ENCODE measurements at regions not wholly inside any gene's neighbourhood (a gene's known extent, or its start where the extent isn't known, plus 50 kb on each side); places are given as distances from the start of the nearest gene placed in this dataset.

- DNase-seq (ENCODE audit: low spot score), result no peak
Measured at GRCh38 chr9:81122749-81123148, 566.6 kb downstream of the TLE1 start.

DNA sequence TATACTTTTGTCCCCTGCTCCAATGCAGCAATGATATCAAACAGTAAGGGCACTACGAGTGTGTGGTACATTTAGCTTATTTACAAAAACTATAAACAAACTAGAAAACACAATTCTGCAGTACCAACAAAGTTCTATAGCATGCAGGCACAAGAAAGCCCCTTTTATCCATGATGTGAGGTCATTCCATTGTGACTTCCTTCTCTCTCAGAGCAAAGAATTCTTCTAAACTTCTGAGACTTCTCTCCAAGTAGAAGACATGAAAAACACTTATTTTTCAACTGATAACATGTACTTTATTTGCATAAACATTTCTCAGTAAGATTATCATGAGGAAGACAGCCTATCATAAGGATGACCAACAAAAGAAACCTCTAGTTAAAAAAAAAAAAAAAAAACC lies 569.8 kb downstream of the TLE1 start:
- DNase-seq (ENCODE audit: low spot score), result no peak

DNA sequence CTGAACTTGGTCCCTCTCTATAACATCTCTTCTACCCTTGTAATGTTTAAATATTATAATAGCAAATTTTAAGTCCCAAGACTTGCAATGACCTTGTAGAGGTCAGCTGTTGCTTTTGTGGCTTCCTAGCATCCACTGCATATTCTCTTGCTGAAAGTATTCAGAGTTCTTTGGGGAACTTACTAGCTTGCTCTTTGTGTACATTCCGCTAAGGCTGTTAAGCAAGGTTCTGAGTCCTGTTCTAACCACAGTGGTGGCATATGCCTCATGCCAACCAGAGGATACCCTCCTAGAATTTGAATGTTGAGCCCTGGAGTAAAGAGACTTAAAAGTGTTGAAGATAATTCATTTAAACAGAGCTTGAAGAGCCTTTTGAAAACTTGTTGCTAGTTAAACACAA lies 570.9 kb downstream of the TLE1 start:
- no peak for DNase-seq (ENCODE audit: low spot score)

DNA sequence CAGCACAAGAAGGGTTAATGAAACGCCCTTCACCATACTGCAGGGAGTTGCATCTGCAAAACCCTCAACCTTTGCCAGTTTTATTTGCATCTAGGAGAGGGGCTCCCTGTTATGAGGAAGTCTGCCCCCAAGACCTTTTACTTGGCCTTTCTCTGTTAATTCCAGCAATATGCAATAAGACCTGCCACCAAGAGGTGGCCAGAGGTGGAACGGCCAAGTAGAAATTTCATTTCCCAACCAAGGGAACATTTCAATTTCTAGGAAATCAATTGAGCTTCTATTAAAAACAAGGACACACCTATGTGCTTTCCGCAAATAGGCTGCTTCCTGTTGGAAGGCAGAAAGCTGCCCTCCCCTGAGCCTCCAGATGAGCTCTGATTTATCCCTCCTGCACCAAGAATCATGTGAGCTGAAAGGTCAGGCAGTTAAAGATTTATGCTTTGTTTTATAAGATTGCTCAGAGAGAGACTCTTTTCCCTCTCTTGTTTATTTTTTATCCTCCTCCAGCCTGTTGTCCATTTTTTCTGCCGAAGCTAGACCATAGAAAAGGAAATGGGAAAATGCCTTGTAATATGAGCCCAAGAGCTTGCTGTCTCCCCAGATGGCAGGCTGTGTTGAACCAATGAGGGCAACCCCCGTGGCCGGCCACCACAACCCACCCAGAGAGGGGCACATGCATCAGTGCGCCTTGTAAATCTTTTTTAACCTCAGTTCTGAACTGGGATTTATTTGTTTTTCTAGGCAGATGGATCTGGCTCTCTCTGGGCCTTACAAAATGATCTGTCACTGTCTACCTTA lies 572.8 kb downstream of the TLE1 start:
- DNase-seq (ENCODE audit: low spot score), result no peak

DNA sequence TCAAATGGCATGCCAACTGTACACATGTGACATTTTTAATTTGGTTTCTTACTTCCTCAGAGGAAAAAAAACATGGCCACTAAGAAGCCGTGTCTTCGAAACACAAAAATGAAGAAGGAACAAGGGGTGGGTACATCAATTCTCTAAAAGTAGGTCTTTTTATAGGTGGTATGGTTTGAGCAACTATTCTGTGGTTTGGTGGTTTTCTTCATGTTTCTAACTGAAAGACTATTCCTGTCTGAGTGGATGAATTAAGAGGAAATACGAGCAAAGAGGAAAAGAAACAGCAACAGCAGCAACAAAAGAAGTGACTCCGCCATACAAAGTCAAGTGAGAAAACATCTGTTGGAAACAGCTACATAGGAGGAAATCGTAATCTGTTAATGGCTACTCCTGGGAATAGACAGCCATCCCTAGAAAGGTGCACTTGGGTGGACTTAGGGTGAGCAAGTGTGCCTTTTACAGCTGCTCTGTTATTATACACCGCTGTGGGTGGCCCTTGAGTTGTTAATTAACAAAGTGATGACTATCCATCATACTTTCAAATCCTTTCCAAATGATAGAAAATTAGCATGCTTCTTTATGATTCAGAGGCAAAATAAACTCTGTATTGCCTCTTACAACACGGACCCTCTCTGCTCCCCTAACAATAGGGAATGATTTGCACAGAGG lies 575.8 kb downstream of the TLE1 start:
- DNase-seq (ENCODE audit: low spot score), result no peak

DNA sequence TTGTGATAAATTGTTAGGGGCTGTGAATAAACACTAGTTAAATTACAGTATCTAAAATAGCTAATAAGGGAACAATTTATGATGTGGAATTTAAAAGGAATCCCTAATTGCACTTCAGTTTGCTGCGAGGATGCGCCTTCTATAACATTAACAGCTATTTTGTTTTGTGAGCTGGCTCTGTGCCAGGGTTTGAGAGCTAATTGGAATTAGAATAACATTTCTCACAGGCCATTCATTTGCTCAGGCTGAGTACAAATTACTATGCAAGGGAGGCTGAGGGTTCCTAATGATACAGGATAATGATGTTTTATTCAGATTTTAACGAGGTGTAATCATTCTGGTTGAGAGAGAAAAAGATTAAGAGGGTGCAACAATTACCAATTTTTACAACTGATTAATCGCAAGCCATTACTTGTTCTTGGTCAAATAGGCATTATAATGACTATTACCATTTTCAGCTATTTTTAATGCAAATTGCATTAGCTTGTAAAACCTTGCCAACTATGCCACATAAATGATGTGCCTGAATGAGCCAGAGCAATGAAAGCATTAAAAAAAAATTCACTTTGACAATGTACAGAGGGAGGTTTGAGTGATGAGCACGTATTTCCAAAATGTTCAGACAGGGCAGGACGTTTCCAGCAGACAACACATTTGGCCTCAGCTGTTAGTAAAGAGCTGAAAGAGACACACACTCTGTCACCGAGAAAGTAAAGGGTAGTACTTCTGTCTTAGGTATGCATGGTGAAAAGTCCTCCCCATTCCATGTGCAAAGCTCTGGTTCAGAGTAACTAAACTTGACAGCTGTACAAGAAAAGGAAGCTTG lies 576.5 kb downstream of the TLE1 start:
- no peak for DNase-seq (ENCODE audit: low spot score)

DNA sequence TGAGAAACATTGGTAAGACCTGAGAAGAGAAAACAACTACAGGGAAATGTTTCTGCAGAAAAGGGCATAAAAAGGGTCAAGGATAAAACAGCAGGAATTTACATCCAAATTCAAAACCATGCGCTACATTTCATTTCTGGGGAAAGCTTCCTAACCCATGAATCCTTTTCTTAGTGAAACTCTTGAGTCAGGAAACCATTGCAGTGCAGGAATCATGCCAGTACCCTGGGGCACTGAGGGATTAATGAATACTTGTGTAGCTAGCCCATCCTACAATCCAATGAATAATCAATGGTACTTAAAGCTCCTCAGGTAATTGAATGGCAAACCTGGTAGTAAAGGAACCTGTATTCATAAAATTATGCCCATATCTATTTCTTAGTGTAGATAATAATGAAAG lies 580.5 kb downstream of the TLE1 start:
- DNase-seq (ENCODE audit: low spot score), result no peak

DNA sequence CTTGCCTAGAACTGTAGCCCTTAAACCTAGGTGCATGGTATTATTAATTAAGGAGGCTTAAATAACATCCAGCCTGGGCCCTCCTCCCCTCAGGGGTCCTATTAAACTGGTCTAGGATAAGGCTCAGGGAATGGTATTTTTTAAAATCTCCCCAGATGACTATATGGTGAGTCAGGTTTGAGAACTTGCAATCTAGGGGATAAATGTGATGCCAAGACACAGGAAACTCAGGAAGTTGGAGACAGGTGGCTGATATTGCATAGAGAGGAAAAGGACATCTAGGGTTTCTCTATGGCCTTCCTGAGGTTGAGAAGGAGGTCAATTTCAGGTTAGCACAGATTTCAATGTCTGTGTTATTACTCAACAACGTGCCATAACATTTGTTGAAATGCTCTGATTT lies 581.0 kb downstream of the TLE1 start:
- DNase-seq (ENCODE audit: low spot score), result no peak

DNA sequence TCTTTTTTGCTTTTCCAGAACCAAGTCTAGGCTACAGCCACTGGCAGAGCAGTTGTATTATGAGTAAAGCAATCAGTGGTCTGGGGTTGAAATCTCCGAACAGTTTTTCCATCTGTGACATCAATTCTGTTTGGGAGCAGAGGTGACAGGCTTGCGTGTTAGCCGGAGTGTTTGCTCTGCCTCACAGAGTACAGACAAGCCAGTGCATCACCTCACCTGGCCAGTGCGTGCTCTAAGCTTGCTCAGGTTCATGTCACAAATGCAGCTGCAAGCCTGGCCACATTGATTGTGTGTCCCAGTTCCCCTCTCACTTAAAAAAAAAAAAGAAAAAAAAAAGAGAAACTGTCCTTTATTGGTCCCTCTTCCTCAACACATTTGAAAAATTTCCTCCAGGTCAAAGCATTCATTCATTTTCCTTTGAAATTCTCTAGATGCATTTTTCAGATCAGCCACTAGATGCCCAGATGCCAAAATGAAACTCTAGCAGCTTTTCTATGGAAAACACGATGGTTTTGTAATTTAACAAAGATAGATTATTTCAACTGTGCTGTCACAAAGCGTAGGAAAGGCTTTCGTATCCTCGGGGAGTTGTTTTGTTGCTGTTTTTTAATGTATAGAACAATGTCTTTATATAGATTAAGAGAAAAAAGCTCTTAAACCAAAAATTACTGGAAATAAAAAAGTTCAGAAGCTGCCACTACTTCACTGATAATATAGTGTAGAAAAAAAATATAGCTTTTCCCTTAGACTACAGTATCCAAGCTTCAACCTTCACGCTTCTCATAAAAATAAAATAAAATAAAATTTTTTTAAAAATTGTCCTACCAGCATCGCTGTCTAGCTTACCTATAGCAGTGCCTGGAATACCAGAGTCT lies 585.5 kb downstream of the TLE1 start:
- no peak for DNase-seq (ENCODE audit: low spot score)

- DNase-seq (ENCODE audit: low spot score), result peak; percentile 74
Measured at GRCh38 chr9:81097131-81097847, 592.1 kb downstream of the TLE1 start.

- no peak for DNase-seq (ENCODE audit: low spot score)
Measured at GRCh38 chr9:81096625-81097024, 592.7 kb downstream of the TLE1 start.

DNA sequence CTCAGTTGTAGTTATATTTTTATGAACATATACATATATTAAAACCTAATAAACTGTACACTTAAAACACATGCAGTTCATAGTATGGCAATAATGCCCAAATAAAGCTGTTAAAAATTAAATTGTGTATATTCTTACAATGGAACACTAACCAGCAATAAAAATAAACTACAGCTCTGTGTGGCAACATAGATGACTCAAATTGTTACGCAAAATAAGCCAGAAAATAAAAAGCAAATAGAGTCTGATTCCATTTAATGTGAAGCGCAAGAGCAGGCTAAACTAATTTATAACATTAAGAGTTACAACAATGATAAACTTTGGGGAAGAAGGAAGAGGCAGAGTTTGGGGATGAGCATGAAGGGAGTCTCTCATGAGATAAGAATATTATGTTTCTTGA lies 597.3 kb downstream of the TLE1 start:
- no peak for DNase-seq (ENCODE audit: low spot score)

DNA sequence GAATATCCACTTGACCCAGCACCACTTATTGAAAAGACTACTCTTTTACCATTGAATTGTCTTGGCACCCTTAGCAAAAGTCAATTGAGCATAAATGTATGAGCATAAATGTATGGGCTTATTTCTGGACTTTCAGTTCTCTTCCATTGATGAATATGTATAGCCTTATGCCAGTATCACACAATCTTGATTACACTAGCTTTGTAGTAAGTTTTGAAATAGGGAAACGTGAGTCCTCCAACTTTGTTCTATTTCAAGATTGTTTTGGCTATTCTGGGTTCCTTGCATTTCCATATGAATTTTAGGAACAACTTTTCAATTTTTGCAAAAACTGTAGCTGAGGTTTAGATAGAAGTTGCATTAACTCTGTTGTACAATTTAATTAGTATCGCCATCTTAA lies 601.0 kb downstream of the TLE1 start:
- no peak for DNase-seq (ENCODE audit: low spot score)

DNA sequence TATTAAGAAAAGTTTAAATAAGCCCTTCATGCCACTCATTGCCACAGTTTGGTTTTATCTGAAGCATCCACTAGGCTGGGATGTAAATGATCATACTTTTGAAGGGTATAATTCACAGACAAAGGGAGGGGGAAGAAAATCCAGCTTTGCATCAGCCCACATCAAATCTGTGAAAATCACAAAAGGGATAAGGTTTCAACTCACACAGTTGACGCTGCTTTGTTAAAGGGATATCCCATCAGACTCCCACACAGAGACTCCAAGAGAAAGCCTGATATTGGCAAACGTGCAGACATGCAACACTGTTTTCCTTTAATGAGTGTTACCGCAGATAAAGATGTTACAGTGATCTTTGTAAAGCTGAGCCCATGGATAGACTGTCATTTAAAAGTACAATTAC lies 602.9 kb downstream of the TLE1 start:
- no peak for DNase-seq (ENCODE audit: low spot score)

GRCh38 chr9:81083854-81084512 lies 605.4 kb downstream of the TLE1 start:
- no peak for DNase-seq (ENCODE audit: low spot score)

- peak; percentile 12 for DNase-seq (ENCODE audit: low spot score)
Measured at GRCh38 chr9:81083067-81083466, 606.3 kb downstream of the TLE1 start.

DNA sequence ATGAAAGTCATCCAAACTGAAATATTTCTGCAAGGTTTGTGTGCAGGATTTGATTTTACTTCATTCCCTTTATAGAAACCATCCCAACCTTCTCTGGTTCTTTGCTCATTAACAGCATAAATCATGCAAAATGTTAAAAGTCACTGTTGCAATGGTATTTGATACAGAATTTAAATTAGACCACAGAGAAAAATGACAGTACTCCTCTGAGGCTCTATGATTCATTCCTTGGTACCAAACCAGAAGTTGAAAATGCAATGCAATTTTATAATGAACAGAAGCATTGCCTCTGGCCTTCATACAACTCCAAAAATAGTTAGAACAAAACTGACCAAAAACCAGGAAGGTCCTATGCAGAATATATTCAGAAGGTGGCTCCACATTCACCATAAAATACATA lies 607.1 kb downstream of the TLE1 start:
- no peak for DNase-seq (ENCODE audit: low spot score)

DNA sequence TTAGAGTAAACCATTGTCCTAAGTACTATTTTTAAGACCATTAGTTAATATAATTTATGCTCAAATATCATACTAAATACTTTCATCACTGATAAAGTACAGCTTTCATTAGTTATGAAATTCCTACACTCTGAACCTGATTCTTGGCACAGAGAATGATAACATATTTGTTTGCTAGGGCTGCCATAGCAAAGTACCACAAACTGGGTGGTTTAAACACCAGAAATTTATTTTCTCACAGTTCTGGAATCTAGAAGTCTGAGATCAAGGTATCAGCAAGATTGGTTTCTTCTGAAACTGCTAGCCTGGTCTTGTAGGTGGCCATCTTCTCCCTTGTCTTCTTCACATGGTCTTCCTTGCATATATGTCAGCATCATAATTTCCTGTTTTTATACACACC lies 608.4 kb downstream of the TLE1 start:
- DNase-seq (ENCODE audit: low spot score), result no peak

GRCh38 chr9:81080185-81080584 lies 609.2 kb downstream of the TLE1 start:
- no peak for DNase-seq (ENCODE audit: low spot score)

DNA sequence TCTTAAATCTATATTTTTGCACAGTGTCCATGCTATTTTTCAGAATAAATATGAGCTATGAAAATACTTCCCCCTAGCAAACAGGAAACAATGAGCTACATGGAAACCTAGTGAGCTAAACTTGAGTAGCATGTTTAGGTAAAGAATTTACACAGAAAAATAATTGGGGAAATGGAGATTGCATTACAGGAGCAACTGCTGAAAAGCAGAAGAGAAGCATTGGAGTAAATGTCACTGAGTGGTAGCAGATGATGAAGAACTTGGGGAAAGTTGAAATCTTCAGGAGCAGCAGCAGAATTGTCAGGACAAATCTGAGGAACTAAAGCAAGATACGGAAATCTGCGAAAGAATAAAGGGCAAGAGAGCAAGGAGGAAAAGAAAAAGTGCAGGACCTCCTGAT lies 610.3 kb downstream of the TLE1 start:
- no peak for DNase-seq (ENCODE audit: low spot score)
